K562 (cell line): ENCODE measurements at regions not wholly inside any gene's neighbourhood (a gene's known extent, or its start where the extent isn't known, plus 50 kb on each side); places are given as distances from the start of the nearest gene placed in this dataset.

Experiments used
- CREM ChIP-seq: IDR thresholded peaks from 2 replicates; pipeline ENCODE4 v1.6.1; 2014; ENCODE audit warnings: antibody characterized with exemption, low read depth
- MNT ChIP-seq, 2 experiments: fragments of 450-650 bp; conservative IDR thresholded peaks; 2 replicates each; pipeline ENCODE4 v1.6.1; 2017; ENCODE audit warnings: mild to moderate bottlenecking in 2 of 2, moderate library complexity in 2 of 2
- NR2C2 ChIP-seq, 2 experiments: fragments of 200-800 bp in 1 of 2; sonication (Bioruptor generic) in 1 of 2; sonication (generic) in 1 of 2; formaldehyde crosslinking in 1 of 2; IDR thresholded peaks; 2 replicates each; pipeline versions ENCODE4 v1.6.1 to v1.8.0; 2016 to 2022; ENCODE audit warnings: mild to moderate bottlenecking in 1 of 2, missing compliant biosample characterization in 1 of 2, missing genetic modification characterization in 1 of 2, missing genetic modification reagents in 1 of 2
- SAFB2 ChIP-seq: fragments of 200-400 bp; formaldehyde crosslinking; IDR thresholded peaks from 2 replicates; pipeline ENCODE4 v1.6.1; 2018; ENCODE audit warnings: borderline replicate concordance, low read length, low read depth, moderate library complexity; ENCODE audit not compliant: severe bottlenecking
- SIN3A ChIP-seq, 2 experiments: fragments of 150-350 bp in 1 of 2; IDR thresholded peaks; 2 replicates each; pipeline ENCODE4 v1.6.1; 2011 to 2016; ENCODE audit warnings: borderline replicate concordance in 2 of 2, low read depth in 2 of 2, low read length in 2 of 2, mild to moderate bottlenecking in 2 of 2, moderate library complexity in 2 of 2; ENCODE audit not compliant: control insufficient read depth in 1 of 2
- YY1 ChIP-seq, 3 experiments: IDR thresholded peaks; 2 replicates each; pipeline ENCODE4 v1.6.1; 2011; ENCODE audit warnings: low read length in 2 of 3, mild to moderate bottlenecking in 2 of 3, moderate library complexity in 2 of 3, borderline replicate concordance in 1 of 3, control low read depth in 1 of 3, low read depth in 1 of 3; ENCODE audit not compliant: insufficient read depth in 3 of 3, insufficient replicate concordance in 2 of 3, control insufficient read depth in 1 of 3, insufficient read length in 1 of 3; ENCODE audit errors: extremely low read depth in 1 of 3
- ZNF23 ChIP-seq: fragments of 250-450 bp; sonication (Bioruptor Pico); IDR thresholded peaks from 2 replicates; pipeline ENCODE4 v1.4.0; 2020; ENCODE audit warnings: mild to moderate bottlenecking
- ZNF609 ChIP-seq: sonication (generic); formaldehyde crosslinking; IDR thresholded peaks from 2 replicates; pipeline ENCODE4 v1.8.1; 2023; ENCODE audit warnings: missing genetic modification reagents, mild to moderate bottlenecking, borderline replicate concordance

GRCh38 chr10:10605551-10606081 is 412.1 kb upstream of the CELF2 start:
- TF ChIP-seq NR2C2 (CRISPR knock-in tag; IDR thresholded peaks at IDR 0.05) = no peak
- TF ChIP-seq NR2C2 (tag; IDR thresholded peaks at IDR 0.05) = no peak
- no peak for TF ChIP-seq SIN3A (IDR thresholded peaks at IDR 0.05; ENCODE audit: borderline replicate concordance in 2 of 2, control insufficient read depth in 1 of 2, low read depth in 2 of 2, low read length in 2 of 2)
- no peak for TF ChIP-seq MNT (conservative IDR thresholded peaks at IDR 0.05)
- TF ChIP-seq ZNF23 (CRISPR knock-in tag) = no peak
- no peak for TF ChIP-seq CREM
- TF ChIP-seq YY1 (IDR thresholded peaks at IDR 0.05; ENCODE audit: borderline replicate concordance in 1 of 3, control insufficient read depth in 1 of 3, extremely low read depth in 1 of 3, insufficient read depth in 3 of 3, insufficient read length in 1 of 3, insufficient replicate concordance in 2 of 3, low read depth in 1 of 3, low read length in 2 of 3) = no peak
- no peak for TF ChIP-seq SAFB2
- TF ChIP-seq ZNF609 (CRISPR knock-in tag) = no peak
